GM13976 (cell line): ENCODE measurements at regions not wholly inside any gene's neighbourhood (a gene's known extent, or its start where the extent isn't known, plus 50 kb on each side); places are given as distances from the start of the nearest gene placed in this dataset.
"Not testable (repeated sequence)": the region's sequence is repeated elsewhere in the genome, so short reads cannot be mapped to it uniquely, and the experiment has no call there.

Experiments
- DNase-seq: peaks from one replicate; pipeline ENCODE4 v3.0.0; 2012; ENCODE audit warnings: low spot score
- CTCF ChIP-seq: IDR thresholded peaks from 2 replicates; pipeline ENCODE4 v1.5.1; 2012; ENCODE audit warnings: borderline replicate concordance, mild to moderate bottlenecking; ENCODE audit not compliant: insufficient read depth; ENCODE audit errors: extremely low read depth, missing control alignments, control extremely low read depth
- in situ Hi-C: fragments of 300-500 bp; cut with MboI; formaldehyde crosslinking; loops from one replicate; pipeline ENCODE4 v1.12.0; 2022; ENCODE audit warnings: low sequenced_read_pairs, mixed read lengths, inconsistent platforms; ENCODE audit not compliant: unreplicated experiment

GRCh38 chr7:69109879-69110278, 488.4 kb upstream of the AUTS2 start:
- in situ Hi-C loops, result no loop called here

GRCh38 chr7:69110450-69111050, 487.7 kb upstream of the AUTS2 start:
- in situ Hi-C loops, result no loop called here
- no peak for TF ChIP-seq CTCF
- DNase-seq, result no peak

More at GRCh38 chr7:69109879-69110278, 488.4 kb upstream of the AUTS2 start:
- DNase-seq, result no peak
- no peak for TF ChIP-seq CTCF

- no peak for TF ChIP-seq CTCF
- in situ Hi-C loops, result no loop called here
- no peak for DNase-seq
These were observed 483.9 kb upstream of the AUTS2 start for GRCh38 chr7:69114374-69114773.

- in situ Hi-C loops, result no loop called here
- no peak for TF ChIP-seq CTCF
- no peak for DNase-seq
These were observed 482.5 kb upstream of the AUTS2 start for GRCh38 chr7:69115788-69116187.

GRCh38 chr7:69116196-69116595, 482.1 kb upstream of the AUTS2 start:
- DNase-seq, in situ Hi-C loops: not testable (repeated sequence)

GRCh38 chr7:69122953-69123352, 475.3 kb upstream of the AUTS2 start:
- TF ChIP-seq CTCF, result no peak
- in situ Hi-C loops, result no loop called here
- no peak for DNase-seq

- no peak for DNase-seq
These were observed 471.3 kb upstream of the AUTS2 start for GRCh38 chr7:69126896-69127479.

More at GRCh38 chr7:69126896-69127479, 471.3 kb upstream of the AUTS2 start:
- no peak for TF ChIP-seq CTCF
- in situ Hi-C loops, result no loop called here
